RWPE2 (cell line): ENCODE measurements at regions not wholly inside any gene's neighbourhood (a gene's known extent, or its start where the extent isn't known, plus 50 kb on each side); places are given as distances from the start of the nearest gene placed in this dataset.

ENCODE experiments used
- ATAC-seq: fragments of 200-7000 bp; cut with Tn5 transposase; 3 replicates; pipeline ENCODE4 v1.9.1; 2021; ENCODE audit warnings: low read depth
- DNase-seq: peaks from one replicate; pipeline ENCODE4 v3.0.0-alpha.2; 2020; ENCODE audit warnings: low spot score
- H3K27ac ChIP-seq: fragments of 450-650 bp; 2 replicates; pipeline ENCODE4 v1.5.1; 2017; ENCODE audit warnings: mild to moderate bottlenecking; ENCODE audit not compliant: poor library complexity, severe bottlenecking
- H3K27me3 ChIP-seq: fragments of 250-450 bp; sonication (Bioruptor Pico); 2 replicates; pipeline ENCODE4 v1.5.1; 2021; ENCODE audit warnings: mild to moderate bottlenecking, moderate library complexity; ENCODE audit not compliant: insufficient read depth, poor library complexity, severe bottlenecking
- H3K36me3 ChIP-seq: fragments of 250-450 bp; sonication (Bioruptor Pico); 2 replicates; pipeline ENCODE4 v1.5.1; 2020; ENCODE audit warnings: low read depth, mild to moderate bottlenecking, moderate library complexity
- H3K4me1 ChIP-seq: fragments of 250-450 bp; sonication (Bioruptor Pico); 2 replicates; pipeline ENCODE4 v1.5.1; 2021; ENCODE audit warnings: mild to moderate bottlenecking, moderate library complexity; ENCODE audit not compliant: insufficient read depth, poor library complexity, severe bottlenecking
- H3K4me3 ChIP-seq: fragments of 250-450 bp; sonication (Bioruptor Pico); 2 replicates; pipeline ENCODE4 v1.5.1; 2021; ENCODE audit warnings: mild to moderate bottlenecking, moderate library complexity; ENCODE audit not compliant: severe bottlenecking
- H3K9me3 ChIP-seq: fragments of 250-450 bp; sonication (Bioruptor Pico); 2 replicates; pipeline ENCODE4 v1.5.1; 2021; ENCODE audit warnings: mild to moderate bottlenecking, moderate library complexity; ENCODE audit not compliant: severe bottlenecking
- TF ChIP-seq, protein P1 (sequence below): fragments of 450-650 bp; IDR thresholded peaks from one replicate; pipeline ENCODE4 v1.5.1; 2017; ENCODE audit warnings: mild to moderate bottlenecking, moderate library complexity; ENCODE audit not compliant: poor library complexity, severe bottlenecking

DNA sequence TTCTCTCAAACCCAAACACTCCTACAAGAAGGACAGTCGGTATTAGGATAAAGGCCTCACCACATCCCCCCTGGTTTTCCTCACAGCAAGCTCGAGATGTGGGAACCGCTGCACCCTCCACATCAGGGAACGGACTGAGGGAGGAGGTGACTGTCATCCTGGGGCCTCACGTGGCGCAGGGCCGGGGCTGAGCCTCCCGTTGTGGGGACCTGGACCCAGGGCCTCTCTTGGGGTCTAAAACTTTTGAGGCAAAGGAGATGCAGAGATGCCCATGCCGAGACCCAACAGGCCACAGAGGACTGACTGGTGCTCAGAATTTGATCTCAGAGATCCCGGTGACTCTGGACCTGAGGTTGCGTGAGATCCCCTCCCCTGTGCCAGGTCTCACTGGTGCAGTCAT is 72.7 kb downstream of the MRPL36 start:
- Histone ChIP-seq H3K4me1 (no peaks in the 10 kb centered on the region), H3K4me3 (no peak overlapping the region), H3K9me3 (no peaks in the 10 kb centered on the region), H3K27ac (no peak overlapping the region), H3K36me3 (no peaks in the 10 kb centered on the region), H3K27me3 (no peaks in the 10 kb centered on the region)
- no peak for ATAC-seq
- DNase-seq, result peak; percentile 31
- TF ChIP-seq, protein P1, sequence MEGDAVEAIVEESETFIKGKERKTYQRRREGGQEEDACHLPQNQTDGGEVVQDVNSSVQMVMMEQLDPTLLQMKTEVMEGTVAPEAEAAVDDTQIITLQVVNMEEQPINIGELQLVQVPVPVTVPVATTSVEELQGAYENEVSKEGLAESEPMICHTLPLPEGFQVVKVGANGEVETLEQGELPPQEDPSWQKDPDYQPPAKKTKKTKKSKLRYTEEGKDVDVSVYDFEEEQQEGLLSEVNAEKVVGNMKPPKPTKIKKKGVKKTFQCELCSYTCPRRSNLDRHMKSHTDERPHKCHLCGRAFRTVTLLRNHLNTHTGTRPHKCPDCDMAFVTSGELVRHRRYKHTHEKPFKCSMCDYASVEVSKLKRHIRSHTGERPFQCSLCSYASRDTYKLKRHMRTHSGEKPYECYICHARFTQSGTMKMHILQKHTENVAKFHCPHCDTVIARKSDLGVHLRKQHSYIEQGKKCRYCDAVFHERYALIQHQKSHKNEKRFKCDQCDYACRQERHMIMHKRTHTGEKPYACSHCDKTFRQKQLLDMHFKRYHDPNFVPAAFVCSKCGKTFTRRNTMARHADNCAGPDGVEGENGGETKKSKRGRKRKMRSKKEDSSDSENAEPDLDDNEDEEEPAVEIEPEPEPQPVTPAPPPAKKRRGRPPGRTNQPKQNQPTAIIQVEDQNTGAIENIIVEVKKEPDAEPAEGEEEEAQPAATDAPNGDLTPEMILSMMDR, result no peak

GRCh38 chr5:1726469-1726865 is 73.2 kb downstream of the MRPL36 start:
- no peaks in the 10 kb centered on the region for H3K9me3 ChIP-seq
- TF ChIP-seq, protein P1, result no peak
- H3K4me1 ChIP-seq, result no peaks in the 10 kb centered on the region
- DNase-seq, result peak; percentile 56
- H3K27ac ChIP-seq, result no peak overlapping the region
- no peaks in the 10 kb centered on the region for H3K27me3 ChIP-seq
- no peak overlapping the region for H3K4me3 ChIP-seq
- no peaks in the 10 kb centered on the region for H3K36me3 ChIP-seq
- ATAC-seq, result no peak

DNA sequence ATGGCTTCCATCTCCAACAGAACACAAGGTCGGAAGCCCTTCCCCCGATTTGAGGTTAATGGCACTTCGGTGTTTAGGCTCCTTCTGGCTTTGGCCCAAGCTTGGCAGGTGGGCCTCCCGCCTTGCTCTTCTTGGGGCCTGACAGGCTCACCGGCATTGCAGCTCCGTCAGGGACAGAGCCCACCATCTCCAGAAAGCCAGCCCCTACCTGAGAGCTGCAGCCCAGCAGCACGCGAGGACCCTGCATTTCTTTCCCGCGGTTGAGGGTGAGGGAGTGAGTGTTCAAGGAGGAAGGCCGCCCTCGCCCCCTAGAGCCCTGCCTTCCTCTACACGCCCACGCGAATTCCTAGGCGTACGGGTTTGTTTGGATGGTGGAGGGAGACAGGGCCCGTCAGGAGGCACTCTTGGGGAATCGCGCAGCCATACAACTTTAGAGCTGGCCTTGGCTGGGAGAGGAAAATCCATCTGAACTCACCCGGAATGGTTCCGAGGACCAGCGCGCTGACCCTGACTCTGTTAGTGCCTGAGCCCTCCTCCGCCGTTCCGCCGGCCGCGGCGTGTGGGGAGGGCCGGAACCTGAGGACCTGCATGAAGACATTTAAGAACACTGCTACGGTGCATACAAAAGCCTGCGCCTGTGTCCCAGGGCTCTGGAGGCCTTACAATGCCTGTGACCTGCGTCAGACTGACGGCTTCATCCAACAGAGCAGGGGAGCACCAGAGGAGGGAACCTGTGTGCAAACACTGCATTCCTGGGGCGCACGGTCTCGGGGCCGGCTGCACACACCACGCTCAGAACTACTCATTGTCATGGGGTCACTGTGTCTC is 73.8 kb downstream of the MRPL36 start:
- H3K9me3 ChIP-seq, result no peaks in the 10 kb centered on the region
- H3K27me3 ChIP-seq, result no peaks in the 10 kb centered on the region
- no peak overlapping the region for H3K4me3 ChIP-seq
- TF ChIP-seq, protein P1, result no peak
- H3K4me1 ChIP-seq, result no peaks in the 10 kb centered on the region
- H3K36me3 ChIP-seq, result no peaks in the 10 kb centered on the region
- ATAC-seq, result no peak
- DNase-seq, result peak; percentile 68
- no peak overlapping the region for H3K27ac ChIP-seq

DNA sequence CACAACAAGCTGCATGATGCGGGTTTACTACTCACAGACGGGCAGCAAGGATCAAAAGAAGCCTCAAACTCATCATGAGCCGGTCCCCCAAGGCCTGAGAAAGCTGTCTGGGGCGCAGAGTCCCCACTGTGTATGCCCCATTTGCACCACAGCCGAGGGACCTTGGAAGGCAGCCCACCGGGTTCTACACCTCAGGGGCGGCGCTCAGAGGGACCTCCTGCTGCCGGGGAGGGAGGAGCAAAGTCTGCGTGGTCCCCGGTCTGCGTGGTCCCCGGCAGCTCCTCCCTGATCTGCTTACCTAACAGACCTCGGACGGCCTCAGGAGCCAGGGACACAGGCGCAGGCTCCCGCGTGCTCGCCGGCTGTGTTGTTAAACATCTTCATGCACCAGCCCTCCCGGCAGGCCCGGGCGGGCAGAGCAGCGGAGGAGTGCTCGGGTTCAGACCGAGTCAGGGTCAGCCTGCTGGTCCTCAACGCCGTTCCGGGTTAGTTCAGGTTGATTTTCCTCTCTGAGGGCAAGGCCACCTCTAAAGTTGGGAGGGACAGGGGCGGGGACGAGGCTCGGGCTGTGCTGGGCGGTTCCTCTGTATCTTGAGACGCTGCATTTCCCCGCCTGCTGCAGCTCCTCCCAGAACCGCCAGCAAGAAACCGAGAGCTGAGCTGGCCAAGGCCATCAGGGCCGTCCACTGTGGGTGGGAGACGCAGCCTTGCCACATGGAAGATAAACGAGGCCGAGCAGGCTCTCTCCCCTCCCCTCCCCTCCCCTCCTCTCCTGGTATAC is 74.6 kb downstream of the MRPL36 start:
- peak; percentile 68 for DNase-seq
- TF ChIP-seq, protein P1, result no peak
- Histone ChIP-seq H3K36me3 (no peaks in the 10 kb centered on the region), H3K27me3 (no peaks in the 10 kb centered on the region), H3K27ac (no peak overlapping the region), H3K4me1 (no peaks in the 10 kb centered on the region), H3K9me3 (no peaks in the 10 kb centered on the region), H3K4me3 (no peak overlapping the region)
- peak; percentile 77 for ATAC-seq
